KMS-11 (cell line): ENCODE measurements at regions not wholly inside any gene's neighbourhood (a gene's known extent, or its start where the extent isn't known, plus 50 kb on each side); places are given as distances from the start of the nearest gene placed in this dataset.

Experiments used
- H2AFZ ChIP-seq: fragments of 200-600 bp; sonication (generic); 2 replicates; pipeline ENCODE4 v1.6.1; 2016; ENCODE audit warnings: antibody characterized with exemption, mixed run types, low read depth
- H3K27ac ChIP-seq: fragments of 200-600 bp; sonication (generic); 2 replicates; pipeline ENCODE4 v1.6.1; 2016; ENCODE audit warnings: mild to moderate bottlenecking, mixed run types
- H3K27me3 ChIP-seq: fragments of 200-600 bp; sonication (generic); 2 replicates; pipeline ENCODE4 v1.6.1; 2017; ENCODE audit warnings: mild to moderate bottlenecking, low read depth, mixed run types, moderate library complexity; ENCODE audit not compliant: insufficient read depth
- H3K36me3 ChIP-seq: fragments of 200-600 bp; sonication (generic); 2 replicates; pipeline ENCODE4 v1.6.1; 2017; ENCODE audit warnings: mild to moderate bottlenecking, mixed run types; ENCODE audit not compliant: insufficient read depth
- H3K4me1 ChIP-seq: fragments of 200-600 bp; sonication (generic); 2 replicates; pipeline ENCODE4 v1.6.1; 2016; ENCODE audit warnings: mild to moderate bottlenecking, low read depth, mixed run types; ENCODE audit not compliant: poor library complexity, severe bottlenecking
- H3K4me2 ChIP-seq: fragments of 200-600 bp; sonication (generic); 2 replicates; pipeline ENCODE4 v1.7.0; 2016; ENCODE audit warnings: mild to moderate bottlenecking, mixed run types
- H3K4me3 ChIP-seq: fragments of 200-600 bp; sonication (generic); IDR thresholded peaks from 2 replicates; pipeline ENCODE4 v1.6.1; 2017; ENCODE audit warnings: low read depth, low read length, mixed read lengths; ENCODE audit not compliant: insufficient read depth
- H3K79me2 ChIP-seq: fragments of 200-600 bp; sonication (generic); 2 replicates; pipeline ENCODE4 v1.6.1; 2016; ENCODE audit warnings: low read depth, mixed run types; ENCODE audit not compliant: insufficient read depth
- H3K9ac ChIP-seq: fragments of 200-600 bp; sonication (generic); 2 replicates; pipeline ENCODE4 v1.6.1; 2016; ENCODE audit warnings: mild to moderate bottlenecking, mixed run types
- H4K20me1 ChIP-seq: fragments of 200-600 bp; sonication (generic); 2 replicates; pipeline ENCODE4 v1.6.1; 2016; ENCODE audit warnings: mild to moderate bottlenecking, mixed run types; ENCODE audit not compliant: insufficient read depth
- TF ChIP-seq, protein P1 (sequence below): fragments of 200-600 bp; sonication (generic); conservative IDR thresholded peaks from 2 replicates; pipeline ENCODE4 v1.6.1; 2017; ENCODE audit warnings: low read depth, mild to moderate bottlenecking, antibody characterized with exemption, low read length, moderate library complexity, mixed read lengths

DNA sequence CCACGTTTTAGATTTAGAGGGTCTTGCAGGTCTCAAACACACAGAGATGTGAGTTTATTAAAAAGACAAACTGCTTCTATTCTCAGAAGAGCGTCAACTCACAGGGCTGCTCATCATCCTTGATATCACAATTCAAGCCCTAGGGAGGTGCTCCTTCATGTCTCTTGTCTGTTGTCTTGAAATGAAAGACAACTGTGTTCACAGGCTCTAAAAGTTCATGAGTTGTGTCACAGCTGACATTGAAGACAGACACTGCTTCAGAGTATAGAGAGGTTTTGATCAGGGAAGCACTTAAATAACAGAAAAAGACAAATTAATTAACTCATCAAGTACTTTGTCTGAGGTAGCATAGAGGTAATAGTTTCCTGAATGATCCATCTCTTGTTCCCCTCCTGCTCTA, 1917.6 kb upstream of the WWC1 start:
- H3K27ac ChIP-seq, result no peak overlapping the region
- no peak overlapping the region for H3K4me2 ChIP-seq
- TF ChIP-seq, protein P1, sequence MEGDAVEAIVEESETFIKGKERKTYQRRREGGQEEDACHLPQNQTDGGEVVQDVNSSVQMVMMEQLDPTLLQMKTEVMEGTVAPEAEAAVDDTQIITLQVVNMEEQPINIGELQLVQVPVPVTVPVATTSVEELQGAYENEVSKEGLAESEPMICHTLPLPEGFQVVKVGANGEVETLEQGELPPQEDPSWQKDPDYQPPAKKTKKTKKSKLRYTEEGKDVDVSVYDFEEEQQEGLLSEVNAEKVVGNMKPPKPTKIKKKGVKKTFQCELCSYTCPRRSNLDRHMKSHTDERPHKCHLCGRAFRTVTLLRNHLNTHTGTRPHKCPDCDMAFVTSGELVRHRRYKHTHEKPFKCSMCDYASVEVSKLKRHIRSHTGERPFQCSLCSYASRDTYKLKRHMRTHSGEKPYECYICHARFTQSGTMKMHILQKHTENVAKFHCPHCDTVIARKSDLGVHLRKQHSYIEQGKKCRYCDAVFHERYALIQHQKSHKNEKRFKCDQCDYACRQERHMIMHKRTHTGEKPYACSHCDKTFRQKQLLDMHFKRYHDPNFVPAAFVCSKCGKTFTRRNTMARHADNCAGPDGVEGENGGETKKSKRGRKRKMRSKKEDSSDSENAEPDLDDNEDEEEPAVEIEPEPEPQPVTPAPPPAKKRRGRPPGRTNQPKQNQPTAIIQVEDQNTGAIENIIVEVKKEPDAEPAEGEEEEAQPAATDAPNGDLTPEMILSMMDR, result no peak
- no peaks in the 10 kb centered on the region for H3K27me3 ChIP-seq
- no peaks in the 10 kb centered on the region for H3K79me2 ChIP-seq
- H3K4me3 ChIP-seq, result no peak overlapping the region
- no peaks in the 10 kb centered on the region for H4K20me1 ChIP-seq
- no peaks in the 10 kb centered on the region for H3K36me3 ChIP-seq
- no peak overlapping the region for H3K9ac ChIP-seq
- no peaks in the 10 kb centered on the region for H3K4me1 ChIP-seq
- no peak overlapping the region for H2AFZ ChIP-seq

DNA sequence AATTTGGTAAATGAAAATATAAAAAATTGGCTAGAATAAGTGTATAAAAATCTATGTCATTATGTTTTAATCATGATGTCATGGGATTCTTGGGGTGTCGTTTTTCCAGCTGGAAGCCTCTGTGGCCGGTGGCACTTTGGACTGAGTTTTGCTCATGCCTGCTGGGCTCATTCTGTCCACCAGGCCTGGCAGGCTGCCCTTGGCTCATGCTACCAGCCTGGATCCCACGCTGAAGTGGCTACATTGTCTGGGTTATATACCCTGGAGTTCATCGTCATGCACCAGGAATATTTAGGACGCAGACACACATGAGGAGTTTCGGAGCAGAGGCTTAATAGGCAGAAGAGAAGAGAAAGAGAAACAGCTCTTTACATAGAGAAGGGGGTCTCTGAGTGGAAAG, 1913.7 kb upstream of the WWC1 start:
- no peak overlapping the region for H3K9ac ChIP-seq
- no peaks in the 10 kb centered on the region for H3K4me1 ChIP-seq
- H3K27ac ChIP-seq, result no peak overlapping the region
- no peak overlapping the region for H3K4me3 ChIP-seq
- H4K20me1 ChIP-seq, result no peaks in the 10 kb centered on the region
- TF ChIP-seq, protein P1, result no peak
- H3K4me2 ChIP-seq, result no peak overlapping the region
- H2AFZ ChIP-seq, result no peak overlapping the region
- H3K36me3 ChIP-seq, result no peaks in the 10 kb centered on the region
- H3K79me2 ChIP-seq, result no peaks in the 10 kb centered on the region
- H3K27me3 ChIP-seq, result no peaks in the 10 kb centered on the region

DNA sequence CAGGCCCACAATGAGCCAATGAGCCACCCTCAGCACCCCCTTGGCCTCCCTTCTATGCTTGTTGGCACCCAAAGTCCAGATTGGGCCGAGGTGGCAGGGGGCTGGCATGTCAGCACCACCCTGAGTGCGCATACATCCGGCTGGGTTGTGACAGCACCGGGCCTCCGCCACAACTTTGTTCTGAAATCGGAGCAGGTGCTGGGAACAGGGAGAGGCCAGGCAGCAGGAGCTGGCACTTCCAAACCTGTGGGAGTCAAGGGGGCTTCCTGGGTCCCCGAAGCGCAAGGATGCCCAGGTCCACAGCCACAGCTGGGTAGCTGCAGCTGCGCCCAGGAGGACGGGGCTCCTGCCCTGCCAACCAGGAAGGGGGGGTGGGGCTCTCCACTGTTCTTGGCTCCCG, 1911.9 kb upstream of the WWC1 start:
- H3K4me1 ChIP-seq, result no peaks in the 10 kb centered on the region
- H3K27ac ChIP-seq, result no peak overlapping the region
- TF ChIP-seq, protein P1, result no peak
- H4K20me1 ChIP-seq, result no peaks in the 10 kb centered on the region
- no peaks in the 10 kb centered on the region for H3K79me2 ChIP-seq
- no peak overlapping the region for H3K4me3 ChIP-seq
- no peaks in the 10 kb centered on the region for H3K36me3 ChIP-seq
- H3K9ac ChIP-seq, result no peak overlapping the region
- H2AFZ ChIP-seq, result no peak overlapping the region
- no peak overlapping the region for H3K4me2 ChIP-seq
- H3K27me3 ChIP-seq, result no peaks in the 10 kb centered on the region

DNA sequence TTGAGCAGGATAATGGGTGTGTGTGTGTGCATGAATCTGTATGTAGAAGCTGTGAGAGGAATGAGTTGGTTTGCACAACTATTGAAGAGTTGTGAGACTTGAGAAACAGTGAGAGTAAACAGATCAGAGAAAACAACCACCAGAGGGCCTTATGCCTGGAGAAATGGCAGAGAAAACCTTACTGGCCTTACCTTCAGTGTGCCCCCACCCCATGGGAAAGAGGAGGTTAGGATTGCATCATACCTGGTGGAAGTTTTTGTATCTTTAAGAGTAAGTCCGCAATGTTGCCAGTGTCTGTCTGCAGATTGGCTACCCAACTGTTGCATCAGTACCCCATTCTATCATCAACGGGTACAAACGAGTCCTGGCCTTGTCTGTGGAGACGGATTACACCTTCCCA, 1909.4 kb upstream of the WWC1 start:
- Histone ChIP-seq H3K27ac (no peak overlapping the region), H3K4me2 (no peak overlapping the region), H3K4me3 (no peak overlapping the region), H3K27me3 (no peaks in the 10 kb centered on the region), H4K20me1 (no peaks in the 10 kb centered on the region), H3K9ac (no peak overlapping the region), H3K79me2 (no peaks in the 10 kb centered on the region), H3K4me1 (no peaks in the 10 kb centered on the region), H2AFZ (no peak overlapping the region), H3K36me3 (no peaks in the 10 kb centered on the region)
- TF ChIP-seq, protein P1, result no peak

DNA sequence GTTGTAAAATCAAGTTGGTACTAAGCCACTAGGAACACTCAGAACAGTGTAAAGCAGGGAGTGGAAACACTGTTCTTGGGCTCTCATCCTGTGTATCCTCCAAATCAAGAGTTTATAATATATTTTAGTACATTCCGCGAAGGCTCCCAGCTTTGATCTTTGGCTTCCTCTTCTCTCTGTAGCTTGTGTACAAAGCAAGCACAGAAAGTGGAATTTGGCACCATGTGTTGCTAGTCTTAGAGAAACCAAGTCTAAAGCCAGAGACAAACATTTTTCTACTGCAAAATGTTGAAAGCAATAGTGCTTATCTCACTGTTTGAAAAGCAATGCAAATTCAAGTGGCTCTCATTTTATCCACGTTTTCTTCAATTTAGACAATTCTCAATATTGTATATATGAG, 1893.3 kb upstream of the WWC1 start:
- Histone ChIP-seq H2AFZ (no peak overlapping the region), H4K20me1 (no peaks in the 10 kb centered on the region), H3K4me3 (no peak overlapping the region), H3K4me1 (no peaks in the 10 kb centered on the region), H3K27ac (no peak overlapping the region), H3K79me2 (no peaks in the 10 kb centered on the region), H3K36me3 (no peaks in the 10 kb centered on the region), H3K27me3 (no peaks in the 10 kb centered on the region), H3K9ac (no peak overlapping the region), H3K4me2 (no peak overlapping the region)
- TF ChIP-seq, protein P1, result no peak
